ENCODE measurements at regions not wholly inside any gene's neighbourhood (a gene's known extent, or its start where the extent isn't known, plus 50 kb on each side); places are given as distances from the start of the nearest gene placed in this dataset.

- BruUV-seq (replicated peaks), result no TSS peak
- DNase-seq (no peak), ATAC-seq (ENCODE audit: low read depth) (no peak)
- in situ Hi-C loops (cut with MboI; ENCODE audit: low sequenced_read_pairs) (loop anchor here (25.0 kb wide), 1 partner anchor 151 kb away; no protein-coding TSS in a partner anchor), intact Hi-C loops (cut with micrococcal nuclease) (no loop called here), dilution Hi-C loops (cut with HindIII; ENCODE audit: low sequenced_read_pairs, unreplicated experiment) (loop anchor here (25.0 kb wide), 1 partner anchor 176 kb away; no protein-coding TSS in a partner anchor)
- Histone ChIP-seq H3K27me3 (ENCODE audit: control insufficient read depth, insufficient read depth, low read length) (peaks cover 91% of the 10 kb centered on the region), H2BK120ac (ENCODE audit: low read depth, low read length) (no peak overlapping the region), H4K5ac (ENCODE audit: low read depth, low read length) (no peak overlapping the region), H3K23ac (ENCODE audit: low read depth, low read length) (no peak overlapping the region), H2AK5ac (ENCODE audit: low read depth, low read length) (no peak overlapping the region), H3K4me1 (ENCODE audit: control insufficient read depth, insufficient read depth, low read length) (no peaks in the 10 kb centered on the region), H2BK15ac (ENCODE audit: low read depth, low read length) (no peak overlapping the region), H4K8ac (ENCODE audit: low read depth in 2 of 2, low read length in 2 of 2) (no peak overlapping the region), H3K14ac (replicated peaks; ENCODE audit: low read depth, low read length) (no peak overlapping the region), H2BK5ac (ENCODE audit: low read depth, low read length, poor library complexity, severe bottlenecking) (no peak overlapping the region), H2BK20ac (ENCODE audit: low read depth, low read length) (no peak overlapping the region), H2AK9ac (replicated peaks; ENCODE audit: low read depth, low read length, poor library complexity) (no peak overlapping the region), H3K4me3 (ENCODE audit: insufficient read depth, low read depth, low read length) (no peak overlapping the region), H3K56ac (ENCODE audit: extremely low read depth, insufficient read depth, low read length) (no peak overlapping the region), H3K79me1 (ENCODE audit: low read depth in 1 of 2, low read length in 2 of 2) (no peaks in the 10 kb centered on the region), H3K9me3 (ENCODE audit: control insufficient read depth, insufficient read depth, low read length) (no peaks in the 10 kb centered on the region; the same call in 1 of the 2 replicates), H3K4me2 (ENCODE audit: low read depth, low read length) (no peak overlapping the region), H4K91ac (ENCODE audit: insufficient read depth, low read depth, low read length) (no peak overlapping the region), H2AFZ (replicated peaks; ENCODE audit: low read length, poor library complexity) (no peak overlapping the region), H3K9ac (ENCODE audit: low read depth, low read length) (no peak overlapping the region), H3K27ac (ENCODE audit: insufficient read depth, low read length) (no peak overlapping the region), H4K20me1 (ENCODE audit: insufficient read depth, low read length) (peaks cover 3% of the 10 kb centered on the region; the same call in 1 of the 2 replicates), H3K4ac (ENCODE audit: low read depth, low read length) (no peak overlapping the region), H3K9me1 (ENCODE audit: insufficient read depth, low read length) (0 out of 2 replicates have a peak, but pooled peaks cover 4% of the 10 kb centered on the region), H3K36me3 (ENCODE audit: control insufficient read depth, insufficient read depth, low read length) (no peaks in the 10 kb centered on the region), H3K18ac (ENCODE audit: low read depth, low read length) (no peak overlapping the region)
- WGBS, 2 experiments (ENCODE audit: extremely low coverage in 2 of 2, insufficient read length in 1 of 2), result 60% methylated on average over 1 of the region's 12 CpGs; no CpG with 5 or more reads in 1 of the 2 experiments
- TF ChIP-seq NFE2L2 (IDR thresholded peaks at IDR 0.05; ENCODE audit: low read depth, low read length) (no peak), RFX5 (IDR thresholded peaks at IDR 0.05; ENCODE audit: low read depth, low read length) (no peak), CTCF (conservative IDR thresholded peaks at IDR 0.05; ENCODE audit: low read depth, low read length) (no peak), BHLHE40 (IDR thresholded peaks at IDR 0.05; ENCODE audit: low read depth, low read length) (no peak), MXI1 (IDR thresholded peaks at IDR 0.05; ENCODE audit: borderline replicate concordance, low read depth, low read length) (no peak), FOS (IDR thresholded peaks at IDR 0.05; ENCODE audit: low read depth, low read length) (no peak), SMC3 (IDR thresholded peaks at IDR 0.05; ENCODE audit: low read depth, low read length) (no peak), MAFK (IDR thresholded peaks at IDR 0.05; ENCODE audit: low read depth, low read length) (no peak), ELK1 (IDR thresholded peaks at IDR 0.05; ENCODE audit: borderline replicate concordance, low read depth, low read length) (no peak), CHD1 (IDR thresholded peaks at IDR 0.05; ENCODE audit: low read depth, low read length) (no peak)
- ChIA-PET CTCF (no interaction called here), POLR2A (ENCODE audit: unreplicated experiment) (no interaction called here)
Measured at GRCh38 chr10:101286248-101287046, 57.2 kb upstream of the LBX1 start.
